ENCODE measurements at regions not wholly inside any gene's neighbourhood (a gene's known extent, or its start where the extent isn't known, plus 50 kb on each side); places are given as distances from the start of the nearest gene placed in this dataset.
A peak's percentile ranks its signal among the peaks of the same experiment; 100 is the strongest.

- no peak for DNase-seq (ENCODE audit: low spot score)
These were observed 73.3 kb downstream of the RFC3 start for GRCh38 chr13:33891196-33891742.

- DNase-seq (ENCODE audit: low spot score) = no peak
These were observed 75.6 kb downstream of the RFC3 start for GRCh38 chr13:33893559-33893958.

- DNase-seq (ENCODE audit: low spot score) = no peak
These were observed 86.5 kb downstream of the RFC3 start for GRCh38 chr13:33904431-33904830.

GRCh38 chr13:33908116-33908515 lies 90.2 kb downstream of the RFC3 start:
- no peak for DNase-seq (ENCODE audit: low spot score)

GRCh38 chr13:33910255-33910654 lies 92.3 kb downstream of the RFC3 start:
- DNase-seq (ENCODE audit: low spot score) = no peak

- DNase-seq (ENCODE audit: low spot score) = no peak
These were observed 93.6 kb downstream of the RFC3 start for GRCh38 chr13:33911521-33911920.

- no peak for DNase-seq (ENCODE audit: low spot score)
These were observed 95.9 kb downstream of the RFC3 start for GRCh38 chr13:33913829-33914228.

GRCh38 chr13:33917190-33917589 lies 99.2 kb downstream of the RFC3 start:
- DNase-seq (ENCODE audit: low spot score) = no peak

- DNase-seq (ENCODE audit: low spot score) = peak; percentile 38
These were observed 100.4 kb downstream of the RFC3 start for GRCh38 chr13:33918199-33918932.

- no peak for DNase-seq (ENCODE audit: low spot score)
These were observed 101.2 kb downstream of the RFC3 start for GRCh38 chr13:33919120-33919519.

GRCh38 chr13:33925563-33925962 lies 107.6 kb downstream of the RFC3 start:
- DNase-seq (ENCODE audit: low spot score) = no peak

GRCh38 chr13:33927315-33927714 lies 109.4 kb downstream of the RFC3 start:
- DNase-seq (ENCODE audit: low spot score) = no peak

GRCh38 chr13:33931397-33932311 lies 113.7 kb downstream of the RFC3 start:
- peak; percentile 45 for DNase-seq (ENCODE audit: low spot score)

GRCh38 chr13:33932769-33933406 lies 114.9 kb downstream of the RFC3 start:
- DNase-seq (ENCODE audit: low spot score) = no peak

GRCh38 chr13:33933810-33934209 lies 115.9 kb downstream of the RFC3 start:
- no peak for DNase-seq (ENCODE audit: low spot score)

GRCh38 chr13:33934343-33934742 lies 116.4 kb downstream of the RFC3 start:
- DNase-seq (ENCODE audit: low spot score) = no peak

GRCh38 chr13:33934951-33935371 lies 117.0 kb downstream of the RFC3 start:
- DNase-seq (ENCODE audit: low spot score) = no peak

- no peak for DNase-seq (ENCODE audit: low spot score)
These were observed 118.0 kb downstream of the RFC3 start for GRCh38 chr13:33935969-33936368.

- DNase-seq (ENCODE audit: low spot score) = peak; percentile 45
These were observed 119.6 kb downstream of the RFC3 start for GRCh38 chr13:33937373-33938098.

GRCh38 chr13:33940256-33940655 lies 122.3 kb downstream of the RFC3 start:
- no peak for DNase-seq (ENCODE audit: low spot score)

- peak; percentile 30 for DNase-seq (ENCODE audit: low spot score)
These were observed 122.9 kb downstream of the RFC3 start for GRCh38 chr13:33940898-33941297.

GRCh38 chr13:33945477-33945876 lies 127.5 kb downstream of the RFC3 start:
- DNase-seq (ENCODE audit: low spot score) = no peak

Measured in iPS-NIHi11 (cell line).